GM18909 (cell line): ENCODE measurements at regions not wholly inside any gene's neighbourhood (a gene's known extent, or its start where the extent isn't known, plus 50 kb on each side); places are given as distances from the start of the nearest gene placed in this dataset.

Experiments used
- ATAC-seq: cut with Tn5 transposase; IDR thresholded peaks from one replicate; pipeline ENCODE4 v1.9.1; 2021; ENCODE audit warnings: mild to moderate bottlenecking; ENCODE audit not compliant: unreplicated experiment, poor library complexity

DNA sequence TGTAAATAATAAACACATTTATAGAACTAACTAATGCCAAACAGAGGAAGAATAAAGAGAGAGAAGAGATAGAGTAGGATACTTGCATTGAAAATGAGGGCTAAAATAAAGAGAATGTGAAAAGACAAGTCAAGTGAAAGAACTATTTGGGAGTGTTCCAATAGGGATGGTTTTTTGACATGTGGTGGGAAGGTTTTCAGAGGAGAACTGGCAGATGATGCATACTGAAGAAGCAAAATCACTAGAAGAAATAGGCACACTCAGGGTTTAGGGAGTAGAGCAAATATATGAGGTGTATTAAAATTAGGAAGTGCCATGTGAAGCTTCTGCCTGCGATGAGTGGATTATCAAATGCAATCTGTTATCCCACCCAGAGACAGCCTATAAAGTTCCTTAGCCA is 744.8 kb downstream of the REEP3 start:
- ATAC-seq: no peak

DNA sequence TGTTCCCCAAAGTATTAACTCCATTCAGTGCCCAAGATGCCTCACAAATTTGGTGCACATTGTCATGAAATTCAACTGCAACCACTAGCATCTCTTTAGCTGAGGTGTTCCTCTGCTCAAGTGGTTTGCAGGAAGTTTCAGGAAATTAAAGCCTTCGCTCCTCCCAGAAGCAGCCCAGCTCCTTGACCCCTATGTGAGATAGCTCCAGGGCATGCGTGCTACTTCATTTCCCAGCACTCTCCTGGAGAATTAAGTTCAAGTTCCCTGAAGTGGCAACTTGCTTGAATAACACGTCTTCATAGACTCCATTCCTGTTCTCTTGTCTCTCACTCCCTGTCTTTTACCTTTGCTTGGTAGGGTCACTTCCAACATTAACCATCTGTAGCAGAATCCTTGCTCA is 750.3 kb downstream of the REEP3 start:
- no peak for ATAC-seq

DNA sequence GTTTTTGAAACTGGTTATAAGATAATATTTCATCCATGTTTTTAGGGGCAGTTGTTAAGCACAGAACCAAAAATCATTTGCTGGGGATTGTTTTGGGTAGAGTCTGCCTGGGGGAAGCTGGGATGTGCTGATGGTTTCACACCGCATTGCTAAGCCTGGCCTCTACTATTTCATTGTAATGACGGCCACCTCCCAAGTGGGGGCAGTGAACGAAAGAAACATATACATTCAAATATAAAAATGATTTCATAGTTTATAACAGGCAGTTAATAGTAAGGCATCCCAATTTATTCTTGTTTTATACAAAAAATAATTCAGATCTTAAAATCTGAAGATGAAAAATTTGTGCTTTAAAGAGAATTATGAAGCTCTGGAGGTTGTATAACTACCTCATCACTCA is 750.8 kb downstream of the REEP3 start:
- ATAC-seq: no peak

DNA sequence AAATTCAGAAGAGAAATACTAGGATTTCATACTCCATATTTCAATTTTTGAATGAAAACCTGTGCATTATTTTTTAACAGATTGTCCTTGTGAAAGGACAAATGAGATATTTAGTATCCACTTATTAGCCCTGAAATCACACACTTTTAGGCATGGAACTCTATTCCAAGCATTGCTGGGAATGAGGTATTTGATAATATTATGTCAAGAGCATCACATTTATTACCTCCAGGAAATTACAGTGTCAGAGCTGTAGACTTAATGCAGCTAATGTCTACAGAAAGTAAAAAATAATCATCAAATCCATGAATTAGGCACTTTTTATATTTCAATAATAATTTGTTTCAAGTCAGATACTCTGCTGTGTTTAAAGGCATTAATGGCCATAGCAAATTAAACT is 753.8 kb downstream of the REEP3 start:
- no peak for ATAC-seq

DNA sequence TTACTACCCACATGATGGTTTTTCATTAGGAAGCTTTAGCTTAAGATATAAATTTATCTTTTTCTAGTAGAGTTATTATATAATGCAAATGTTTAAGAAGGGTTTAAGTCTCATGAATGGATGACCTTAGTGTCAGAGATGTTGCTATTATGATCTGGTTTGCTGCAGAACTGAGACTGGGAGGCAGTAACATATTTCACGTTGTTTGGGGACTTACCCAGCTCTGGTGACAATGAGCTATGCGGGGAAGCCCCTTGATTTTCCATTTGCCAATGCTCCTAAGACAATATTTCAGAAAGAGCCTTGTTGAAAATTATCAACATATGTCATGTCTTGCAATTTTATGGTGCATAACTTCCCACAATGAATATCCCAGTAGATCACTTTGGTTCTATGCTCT is 754.6 kb downstream of the REEP3 start:
- ATAC-seq: no peak

DNA sequence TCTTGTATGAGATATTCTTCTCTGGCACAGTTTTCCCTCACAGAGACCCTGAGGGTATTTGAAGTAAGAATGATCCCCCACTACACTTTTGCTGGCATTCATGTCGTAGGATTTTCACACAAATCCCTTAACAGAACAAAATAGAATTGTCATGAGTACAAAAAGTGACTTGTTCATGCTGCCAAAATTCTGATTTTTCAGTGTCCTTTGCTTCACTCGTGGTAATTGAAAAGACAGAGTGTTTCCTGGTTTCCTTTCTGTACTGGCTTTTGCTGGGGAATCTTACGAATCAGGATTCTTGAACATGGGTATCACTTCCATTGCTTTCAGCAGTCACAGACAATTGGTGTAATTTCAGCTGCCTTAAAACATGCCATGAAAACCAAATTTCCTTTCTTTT is 756.3 kb downstream of the REEP3 start:
- ATAC-seq: no peak

DNA sequence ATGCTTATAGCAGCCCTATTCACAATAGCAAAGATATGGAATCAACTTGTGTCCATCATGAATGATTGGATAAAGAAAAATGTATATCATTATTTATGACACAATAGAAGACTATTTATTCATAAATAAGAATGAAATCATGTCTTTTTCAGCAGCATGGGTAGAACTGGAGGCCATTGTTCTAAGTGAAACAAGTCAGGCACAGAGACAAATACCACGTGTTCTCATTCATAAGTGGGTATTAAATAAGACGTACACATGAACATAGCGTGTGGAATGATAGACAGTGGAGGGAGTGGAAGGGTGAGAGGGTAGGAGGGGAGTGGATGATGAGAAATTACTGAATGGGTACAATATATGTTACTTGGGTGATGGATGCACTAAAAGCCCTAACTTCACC is 762.4 kb downstream of the REEP3 start:
- ATAC-seq: no peak

DNA sequence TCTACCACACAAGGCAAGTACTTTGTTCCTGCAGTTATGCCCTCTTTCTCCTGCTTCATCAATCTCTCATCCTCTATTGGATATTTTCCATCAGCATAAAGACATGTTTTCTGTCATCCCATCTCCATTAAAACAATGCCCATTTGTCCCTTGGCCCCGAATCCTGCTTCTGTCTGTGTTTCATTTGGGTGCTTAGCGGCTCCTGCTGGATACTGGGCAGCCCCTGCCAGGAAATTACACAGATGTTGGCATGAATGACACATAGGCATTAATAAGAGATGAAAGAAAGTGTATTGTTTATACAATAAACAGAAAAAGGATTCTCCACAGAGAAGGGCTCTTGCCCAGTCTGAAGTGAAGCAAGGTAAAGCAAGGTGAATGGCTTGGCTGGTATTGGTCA is 765.3 kb downstream of the REEP3 start:
- ATAC-seq: no peak

DNA sequence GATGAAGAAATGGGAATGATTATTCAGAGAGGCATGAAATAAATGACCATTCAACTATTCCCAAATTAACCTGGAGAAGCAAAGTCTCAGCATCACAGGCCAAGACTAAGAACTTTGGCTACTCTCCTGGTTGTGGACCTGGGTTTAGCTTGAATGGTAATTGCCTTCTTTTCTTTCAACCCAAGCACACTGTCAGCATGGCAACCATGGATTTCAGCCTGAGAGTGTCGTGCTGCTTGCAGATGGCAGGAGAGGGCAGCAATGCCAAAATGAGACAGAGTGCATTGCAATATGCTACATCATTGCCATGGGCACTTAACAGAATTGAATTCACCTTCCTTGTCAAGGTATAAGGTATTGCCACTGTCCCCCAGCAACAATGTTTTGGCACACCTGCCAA is 767.2 kb downstream of the REEP3 start:
- ATAC-seq: no peak

DNA sequence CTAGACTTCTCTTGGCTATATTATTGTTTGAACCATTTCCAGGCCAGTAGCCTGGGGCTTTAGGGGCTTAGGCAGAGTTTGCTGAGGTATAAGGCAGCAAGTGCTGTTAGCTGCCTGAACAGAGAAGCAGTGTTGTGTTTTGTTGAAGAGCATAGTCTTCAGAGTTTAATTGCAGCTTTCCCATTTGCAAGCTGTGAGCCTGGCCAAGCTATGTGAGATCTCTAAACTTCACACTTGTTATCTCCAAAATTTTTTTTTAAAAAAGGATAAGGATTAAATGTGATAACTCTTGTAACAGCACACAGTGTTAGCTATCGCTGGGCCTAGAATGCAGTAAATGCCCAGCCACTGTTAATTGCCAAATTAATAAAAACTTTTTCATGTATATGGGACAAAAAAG is 782.4 kb downstream of the REEP3 start:
- ATAC-seq: no peak

DNA sequence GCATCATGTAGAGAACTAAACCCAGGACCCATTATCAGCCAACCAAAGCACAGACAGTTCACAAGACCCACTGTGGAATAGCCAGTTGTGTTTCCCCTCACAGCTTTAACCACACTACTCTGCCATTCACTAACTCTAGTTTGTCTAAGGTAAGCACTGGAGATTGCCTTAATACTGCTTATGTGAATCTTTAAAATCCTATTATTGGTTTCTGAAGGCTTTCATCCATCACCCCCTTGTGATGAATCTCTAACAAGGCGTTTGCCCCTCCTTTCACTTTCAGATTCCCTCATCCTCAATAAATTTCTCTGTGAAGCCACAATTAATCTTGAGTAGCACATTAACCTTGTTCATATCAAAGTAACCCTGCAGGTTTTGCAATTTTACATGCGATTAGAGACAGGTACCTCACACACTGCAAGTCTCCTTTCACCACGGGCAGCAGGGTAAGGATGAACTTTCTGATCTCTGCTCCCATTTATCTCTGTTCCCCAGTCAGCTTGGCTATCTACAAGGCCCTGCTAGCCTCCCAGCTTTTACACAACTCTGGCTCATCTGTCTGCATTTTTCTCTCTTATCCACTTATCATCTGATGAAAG is 785.6 kb downstream of the REEP3 start:
- ATAC-seq: no peak

DNA sequence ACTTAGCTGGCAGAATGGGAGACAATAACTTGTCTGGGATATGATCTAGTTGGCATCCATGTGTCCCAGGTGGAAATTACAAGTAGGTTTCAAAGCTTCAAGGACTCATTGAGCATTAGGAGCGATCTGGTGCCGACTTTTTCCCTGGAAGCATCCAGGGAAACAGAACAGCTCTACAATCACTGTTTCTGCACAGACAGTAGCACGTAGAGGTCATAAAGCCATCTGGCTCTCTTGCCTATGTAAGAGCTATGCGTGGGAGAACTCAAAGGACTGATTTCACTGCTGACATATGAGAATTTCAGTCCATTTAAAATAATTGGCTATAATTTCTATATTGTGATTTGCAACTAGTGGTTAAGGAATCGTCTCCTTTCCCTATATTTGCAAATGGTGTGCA is 791.7 kb downstream of the REEP3 start:
- ATAC-seq: no peak

DNA sequence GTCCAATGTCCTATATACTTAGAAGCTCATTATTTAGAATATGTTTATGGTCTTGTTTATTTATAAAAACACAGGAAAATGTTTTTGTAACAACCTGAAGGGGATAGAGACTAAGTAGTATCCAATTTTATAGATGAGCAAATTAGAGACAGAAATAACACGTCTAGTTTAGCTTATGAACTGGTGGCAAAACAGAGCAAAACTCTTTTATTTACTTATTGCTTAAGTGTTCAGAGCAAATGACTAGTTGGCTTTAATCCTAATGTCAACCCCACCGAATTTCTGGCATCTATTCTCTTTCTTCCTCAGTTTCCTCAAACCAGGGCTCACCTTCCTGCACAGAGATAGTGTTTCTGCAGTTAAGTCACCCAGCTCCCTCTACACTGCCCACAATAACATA is 792.8 kb downstream of the REEP3 start:
- no peak for ATAC-seq

DNA sequence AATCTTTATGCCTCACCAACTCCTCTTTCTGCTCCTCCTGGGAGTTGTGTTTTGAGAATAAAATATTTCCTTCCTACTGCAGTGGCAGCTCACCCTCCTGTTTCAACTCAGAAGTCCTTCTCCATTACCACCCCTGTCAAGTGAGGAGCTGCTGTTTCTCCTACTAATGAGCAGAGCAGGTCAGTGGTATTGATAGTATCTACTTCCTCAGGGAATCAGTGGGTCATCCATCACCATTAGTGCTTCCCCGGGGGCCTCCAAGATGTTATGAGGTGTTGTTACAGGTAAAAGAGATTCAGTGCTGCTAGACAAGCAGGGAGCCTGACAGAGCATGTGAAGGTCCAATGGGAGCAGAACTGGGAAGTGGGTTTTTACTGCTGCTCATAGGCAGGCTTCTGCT is 795.2 kb downstream of the REEP3 start:
- ATAC-seq: no peak

DNA sequence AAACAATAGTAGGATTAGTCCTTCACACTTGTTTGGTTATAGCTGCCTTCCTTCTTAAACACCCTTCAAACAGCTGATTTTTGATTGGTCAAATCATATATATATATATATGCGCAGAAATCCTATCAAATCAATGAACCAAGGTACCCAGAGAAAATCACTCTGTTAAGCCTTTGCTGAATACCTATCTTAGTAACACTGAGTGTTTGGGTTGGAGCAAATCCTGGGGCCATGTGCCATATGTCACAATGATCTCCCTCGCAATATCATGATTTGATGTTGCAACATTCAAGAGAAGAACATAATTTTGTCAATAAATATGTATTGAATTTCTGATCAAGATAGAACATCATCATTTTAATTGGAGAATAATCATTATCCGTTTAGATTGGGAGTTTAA is 795.6 kb downstream of the REEP3 start:
- ATAC-seq: no peak

DNA sequence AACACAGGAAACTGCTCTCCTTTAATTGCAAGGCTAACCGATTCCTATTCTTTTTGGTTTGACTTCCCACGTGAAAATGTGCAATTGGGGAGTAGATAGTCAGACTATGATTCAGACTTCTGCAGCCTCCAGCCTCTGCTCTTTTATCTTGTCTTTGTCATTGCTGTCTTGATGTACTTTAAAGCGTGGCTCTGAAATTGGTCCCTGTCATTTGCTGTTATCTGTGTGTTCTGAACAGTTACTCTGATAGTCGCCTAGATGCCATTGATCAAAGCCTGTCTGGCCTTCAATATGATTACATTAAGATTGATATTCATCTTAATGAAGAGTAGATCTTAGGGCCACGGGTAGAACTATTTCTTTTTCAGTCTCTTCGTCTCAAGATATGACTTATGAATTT is 799.2 kb downstream of the REEP3 start:
- no peak for ATAC-seq

DNA sequence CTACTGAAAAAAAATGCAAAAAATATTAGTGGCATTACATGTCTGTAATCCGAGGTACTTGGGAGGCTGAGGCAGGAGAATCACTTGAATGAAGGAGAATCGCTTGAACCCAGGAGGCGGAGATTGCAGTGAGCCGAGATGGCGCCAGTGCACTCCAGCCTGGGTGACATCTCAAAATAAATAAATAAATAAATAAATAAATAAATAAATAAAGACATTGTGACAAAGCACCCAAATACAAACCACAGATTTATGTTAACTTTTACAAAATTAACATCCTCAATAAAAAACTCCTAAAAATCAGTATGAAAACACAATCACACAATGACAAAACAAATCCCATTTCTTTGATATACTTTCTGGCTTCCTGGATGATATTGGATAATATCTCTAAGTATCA is 808.3 kb downstream of the REEP3 start:
- ATAC-seq: no peak

DNA sequence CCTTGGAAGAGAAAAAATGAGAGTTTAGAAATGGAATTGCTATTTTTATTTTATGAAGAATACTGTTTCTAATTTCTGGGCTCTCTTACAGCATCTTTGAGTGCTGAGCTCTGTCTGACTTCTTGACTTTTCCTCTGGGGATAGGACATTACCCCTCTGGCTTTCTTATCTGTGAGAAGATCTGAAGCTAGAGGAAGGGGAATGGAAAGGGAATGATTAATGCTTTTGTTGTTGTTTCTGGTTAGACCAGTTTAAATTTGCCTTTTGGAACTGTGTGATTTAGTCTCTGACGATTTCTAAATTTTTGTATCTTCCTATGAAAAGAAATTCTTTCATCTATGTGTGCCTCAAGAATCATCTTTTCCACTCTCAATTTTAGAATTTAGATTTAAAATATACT is 811.4 kb downstream of the REEP3 start:
- no peak for ATAC-seq

DNA sequence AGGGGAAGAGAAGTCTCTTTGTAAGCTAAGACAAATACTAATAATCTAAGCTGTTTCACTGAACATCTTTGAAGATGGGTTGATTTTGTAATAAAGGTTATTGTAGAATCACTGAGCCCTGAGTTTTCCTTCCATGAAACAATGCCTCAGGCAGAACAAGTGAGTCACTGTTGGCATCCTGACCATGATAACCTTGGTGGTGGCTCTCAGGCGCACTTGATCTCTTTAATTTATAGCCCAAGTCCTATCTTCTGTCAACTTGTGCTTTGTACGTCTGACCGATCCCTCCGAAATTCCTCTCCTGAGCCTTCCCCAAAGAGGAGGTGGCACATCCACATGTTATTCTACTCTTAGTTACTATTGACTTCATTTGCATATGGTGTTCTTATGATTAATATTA is 812.9 kb downstream of the REEP3 start:
- no peak for ATAC-seq

DNA sequence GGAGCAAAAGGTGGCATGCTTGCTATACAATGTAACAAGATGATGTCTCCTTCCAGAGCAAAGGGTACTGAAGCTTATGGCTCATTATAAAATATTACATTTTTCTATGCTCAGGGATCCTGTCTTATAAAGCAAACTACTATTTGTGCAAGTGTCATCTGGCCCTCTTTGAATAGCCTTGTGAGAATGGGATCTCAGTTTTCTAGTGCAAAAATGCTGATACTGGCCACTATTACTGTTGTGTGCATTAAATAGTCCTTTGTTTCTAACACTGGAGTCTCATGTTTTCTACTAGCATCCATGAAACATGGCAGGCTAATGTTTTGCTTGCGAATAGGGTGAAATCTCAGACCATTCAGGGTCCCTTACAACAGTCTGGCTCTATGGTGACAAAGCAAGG is 823.0 kb downstream of the REEP3 start:
- no peak for ATAC-seq

DNA sequence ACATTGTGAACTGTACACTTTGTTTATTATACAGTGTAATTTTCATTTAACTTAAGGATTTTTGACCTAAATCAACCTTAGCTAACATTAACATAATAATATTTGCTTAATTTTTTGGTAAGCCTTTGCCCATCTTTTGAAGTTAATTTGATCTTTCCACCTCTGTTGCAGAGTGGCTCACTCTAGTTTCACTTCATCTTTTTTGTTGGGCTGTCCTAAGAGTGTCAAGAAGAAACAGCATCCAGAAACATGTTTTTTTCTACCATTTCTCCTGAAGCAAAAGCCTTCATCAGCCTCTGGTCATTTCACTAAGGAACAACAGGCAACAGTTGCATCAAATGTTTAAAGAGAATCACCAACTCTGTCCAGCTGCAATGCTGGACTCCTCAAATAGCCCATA is 824.7 kb downstream of the REEP3 start:
- no peak for ATAC-seq

DNA sequence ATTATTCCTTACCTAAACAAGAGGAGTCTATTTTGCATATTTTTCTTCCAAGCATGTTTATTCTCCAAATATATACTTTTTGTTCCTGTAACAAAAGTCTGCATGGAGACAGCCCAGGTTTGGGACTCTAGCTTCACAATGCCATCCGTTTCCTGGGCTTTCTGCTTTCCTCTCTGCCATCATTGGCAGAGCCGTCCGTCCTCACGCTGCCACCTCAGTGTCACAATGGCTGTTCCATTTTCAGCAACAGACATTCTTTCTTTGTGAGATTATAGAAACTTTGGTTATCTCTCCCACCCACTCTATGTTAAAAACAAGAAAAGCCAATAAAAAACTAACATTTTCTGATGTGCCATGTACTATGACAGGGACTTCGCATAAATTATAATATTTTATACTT is 825.2 kb downstream of the REEP3 start:
- ATAC-seq: no peak

DNA sequence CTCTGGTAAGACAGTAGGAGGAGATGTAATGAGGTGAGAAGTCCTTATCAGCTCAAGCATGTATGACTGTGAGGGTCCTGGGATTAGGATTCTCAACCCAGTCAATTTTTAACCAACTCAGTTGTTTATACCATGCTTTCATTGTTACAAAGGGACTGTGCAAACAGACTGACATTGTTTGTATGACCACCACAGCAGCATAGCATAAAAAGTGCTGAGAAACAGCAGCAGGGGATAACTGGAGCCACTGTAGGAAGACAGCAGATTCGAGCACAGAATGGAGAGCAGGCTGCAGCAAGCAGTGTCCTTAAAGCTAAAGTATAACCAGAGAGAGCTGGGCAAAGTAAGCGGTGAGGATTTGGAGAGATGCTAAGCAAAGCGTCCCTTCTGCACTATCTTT is 829.5 kb downstream of the REEP3 start:
- no peak for ATAC-seq
